ENCODE measurements at regions not wholly inside any gene's neighbourhood (a gene's known extent, or its start where the extent isn't known, plus 50 kb on each side); places are given as distances from the start of the nearest gene placed in this dataset.

DNA sequence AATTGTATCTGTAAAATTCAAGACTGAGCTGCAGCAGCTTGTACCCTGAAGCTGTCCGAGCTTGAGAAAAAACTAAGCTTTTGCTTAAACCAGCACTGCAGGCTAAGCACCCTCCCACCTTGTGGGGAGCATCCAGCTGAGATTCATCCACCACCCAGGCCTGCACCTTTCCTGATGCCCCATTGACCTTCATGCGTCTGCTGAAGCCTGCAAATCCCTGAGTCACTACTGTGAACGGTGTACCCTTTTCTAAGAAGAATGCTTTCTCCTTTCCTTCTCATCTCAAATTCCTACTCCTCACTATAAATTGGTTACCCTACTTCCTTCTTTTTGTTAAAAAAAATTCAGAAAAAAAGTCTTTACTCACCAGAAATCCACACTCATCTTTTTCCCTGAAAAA is 90.9 kb upstream of the RGS18 start:
- TF ChIP-seq SPI1 (IDR thresholded peaks at IDR 0.05; ENCODE audit: low read depth, low read length) (no peak), POLR2AphosphoS5 (IDR thresholded peaks at IDR 0.05; ENCODE audit: low read depth, low read length) (no peak), POLR2A (IDR thresholded peaks at IDR 0.05; ENCODE audit: low read depth, low read length) (no peak), TAF1 (IDR thresholded peaks at IDR 0.05; ENCODE audit: low read depth, low read length) (no peak)

Data from GM12891 (cell line).